Breast epithelium (tissue), 4 donors: ENCODE measurements at regions not wholly inside any gene's neighbourhood (a gene's known extent, or its start where the extent isn't known, plus 50 kb on each side); places are given as distances from the start of the nearest gene placed in this dataset.

Experiments used
- DNase-seq, 2 donors: peaks; one replicate each; pipeline ENCODE4 v3.0.0-alpha.2; 2019; ENCODE audit warnings: low spot score in 2 of 2
- H3K27ac ChIP-seq, 2 donors: fragments of 200-600 bp; sonication (generic) in 1 of 2; one replicate each; pipeline ENCODE4 v1.5.1; 2016 to 2019; ENCODE audit warnings: mild to moderate bottlenecking in 1 of 2
- H3K27me3 ChIP-seq, 2 donors: fragments of 200-600 bp; sonication (generic) in 1 of 2; one replicate each; pipeline versions ENCODE4 v1.5.1 to v1.6.0; 2017 to 2019; ENCODE audit warnings: control low read depth in 1 of 2, mild to moderate bottlenecking in 1 of 2
- H3K36me3 ChIP-seq: fragments of 200-600 bp; one replicate; pipeline ENCODE4 v1.5.1; 2019
- H3K4me1 ChIP-seq, 2 donors: fragments of 200-600 bp; sonication (generic); one replicate each; pipeline ENCODE4 v1.5.1; 2016 to 2019; ENCODE audit warnings: control low read depth in 1 of 2
- H3K4me3 ChIP-seq, 3 donors: fragments of 200-600 bp; sonication (generic); 1 replicate in 2 of 3; 2 replicates in 1 of 3; pipeline ENCODE4 v1.5.1; 2016 to 2019; ENCODE audit warnings: mild to moderate bottlenecking in 3 of 3, moderate library complexity in 2 of 3
- H3K9me3 ChIP-seq, 2 donors: fragments of 200-600 bp; sonication (generic) in 1 of 2; one replicate each; pipeline ENCODE4 v1.5.1; 2016 to 2019; ENCODE audit warnings: control low read depth in 1 of 2
- POLR2A ChIP-seq: fragments of 450-650 bp; IDR thresholded peaks from one replicate; pipeline ENCODE4 v1.6.1; 2016; ENCODE audit warnings: antibody characterized with exemption, mild to moderate bottlenecking, moderate library complexity
- POLR2AphosphoS5 ChIP-seq, 3 donors: sonication (generic); formaldehyde crosslinking; IDR thresholded peaks; one replicate each; pipeline ENCODE4 v1.6.1; 2017; ENCODE audit warnings: antibody characterized with exemption in 3 of 3
- intact Hi-C: fragments of 100-400 bp; cut with DNase I; formaldehyde crosslinking; loops from one replicate; pipeline ENCODE4 v1.15.1; 2023; ENCODE audit warnings: low total_unique reads
- TF ChIP-seq, protein P1 (sequence below), 3 donors: fragments of 450-650 bp; IDR thresholded peaks; one replicate each; pipeline ENCODE4 v1.5.1; 2016 to 2017; ENCODE audit warnings: antibody characterized with exemption in 3 of 3, mild to moderate bottlenecking in 3 of 3, moderate library complexity in 3 of 3

DNA sequence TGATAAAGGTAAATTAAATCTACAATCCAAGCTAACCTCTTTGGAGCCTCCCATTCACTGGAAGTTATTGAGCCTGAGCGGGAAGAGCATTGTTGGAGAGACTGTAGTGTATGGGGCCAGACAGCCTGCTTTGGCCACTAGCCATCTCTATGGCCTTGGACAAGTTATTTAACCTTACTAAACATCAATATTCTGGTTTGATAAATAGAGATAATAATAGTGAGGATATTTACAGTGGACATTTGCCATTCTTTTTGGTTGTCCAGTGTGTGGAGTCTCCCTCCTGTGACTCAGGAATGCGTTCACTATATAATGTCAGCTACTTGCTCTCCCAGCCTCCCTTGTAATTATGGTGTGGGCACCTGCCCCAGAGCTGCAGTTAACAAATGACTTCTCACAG lies 216.1 kb downstream of the SLC38A4 start:
- no peaks in the 10 kb centered on the region for H3K9me3 ChIP-seq
- H3K4me1 ChIP-seq: peaks cover 0 to 4% of the 10 kb centered on the region in 2 donors
- H3K27me3 ChIP-seq: no peaks in the 10 kb centered on the region
- DNase-seq: no peak
- H3K36me3 ChIP-seq: no peaks in the 10 kb centered on the region
- H3K4me3 ChIP-seq: no peak overlapping the region
- TF ChIP-seq, protein P1, sequence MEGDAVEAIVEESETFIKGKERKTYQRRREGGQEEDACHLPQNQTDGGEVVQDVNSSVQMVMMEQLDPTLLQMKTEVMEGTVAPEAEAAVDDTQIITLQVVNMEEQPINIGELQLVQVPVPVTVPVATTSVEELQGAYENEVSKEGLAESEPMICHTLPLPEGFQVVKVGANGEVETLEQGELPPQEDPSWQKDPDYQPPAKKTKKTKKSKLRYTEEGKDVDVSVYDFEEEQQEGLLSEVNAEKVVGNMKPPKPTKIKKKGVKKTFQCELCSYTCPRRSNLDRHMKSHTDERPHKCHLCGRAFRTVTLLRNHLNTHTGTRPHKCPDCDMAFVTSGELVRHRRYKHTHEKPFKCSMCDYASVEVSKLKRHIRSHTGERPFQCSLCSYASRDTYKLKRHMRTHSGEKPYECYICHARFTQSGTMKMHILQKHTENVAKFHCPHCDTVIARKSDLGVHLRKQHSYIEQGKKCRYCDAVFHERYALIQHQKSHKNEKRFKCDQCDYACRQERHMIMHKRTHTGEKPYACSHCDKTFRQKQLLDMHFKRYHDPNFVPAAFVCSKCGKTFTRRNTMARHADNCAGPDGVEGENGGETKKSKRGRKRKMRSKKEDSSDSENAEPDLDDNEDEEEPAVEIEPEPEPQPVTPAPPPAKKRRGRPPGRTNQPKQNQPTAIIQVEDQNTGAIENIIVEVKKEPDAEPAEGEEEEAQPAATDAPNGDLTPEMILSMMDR (IDR thresholded peaks at IDR 0.05): no peak
- TF ChIP-seq POLR2A: no peak
- no peak for TF ChIP-seq POLR2AphosphoS5 (IDR thresholded peaks at IDR 0.05)
- H3K27ac ChIP-seq: peak overlapping the region; percentile 60 to 77
- intact Hi-C loops: no loop called here

DNA sequence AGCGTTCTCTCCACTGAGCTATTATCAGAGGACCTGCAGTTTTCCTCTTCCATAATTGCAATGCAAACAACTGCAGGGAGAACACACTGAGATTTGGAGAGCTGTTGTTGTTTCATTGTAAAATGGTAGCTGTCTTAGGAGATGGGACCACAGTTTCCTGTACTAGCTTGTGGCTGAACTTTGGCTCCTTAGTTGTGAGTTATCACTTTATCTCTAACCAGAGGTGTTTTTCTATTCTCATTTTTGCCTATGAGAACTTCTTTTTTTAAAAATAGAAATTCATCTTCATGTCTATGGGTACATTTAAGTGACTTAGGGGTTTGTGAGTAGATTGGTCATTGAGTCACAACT lies 216.5 kb downstream of the SLC38A4 start:
- Histone ChIP-seq H3K27ac (peak overlapping the region; percentile 77 to 79), H3K4me3 (no peak overlapping the region), H3K4me1 (peaks cover 0 to 4% of the 10 kb centered on the region in 2 donors), H3K36me3 (no peaks in the 10 kb centered on the region), H3K27me3 (no peaks in the 10 kb centered on the region), H3K9me3 (no peaks in the 10 kb centered on the region)
- no peak for DNase-seq
- TF ChIP-seq, protein P1 (IDR thresholded peaks at IDR 0.05): no peak
- TF ChIP-seq POLR2A: no peak
- intact Hi-C loops: no loop called here

DNA sequence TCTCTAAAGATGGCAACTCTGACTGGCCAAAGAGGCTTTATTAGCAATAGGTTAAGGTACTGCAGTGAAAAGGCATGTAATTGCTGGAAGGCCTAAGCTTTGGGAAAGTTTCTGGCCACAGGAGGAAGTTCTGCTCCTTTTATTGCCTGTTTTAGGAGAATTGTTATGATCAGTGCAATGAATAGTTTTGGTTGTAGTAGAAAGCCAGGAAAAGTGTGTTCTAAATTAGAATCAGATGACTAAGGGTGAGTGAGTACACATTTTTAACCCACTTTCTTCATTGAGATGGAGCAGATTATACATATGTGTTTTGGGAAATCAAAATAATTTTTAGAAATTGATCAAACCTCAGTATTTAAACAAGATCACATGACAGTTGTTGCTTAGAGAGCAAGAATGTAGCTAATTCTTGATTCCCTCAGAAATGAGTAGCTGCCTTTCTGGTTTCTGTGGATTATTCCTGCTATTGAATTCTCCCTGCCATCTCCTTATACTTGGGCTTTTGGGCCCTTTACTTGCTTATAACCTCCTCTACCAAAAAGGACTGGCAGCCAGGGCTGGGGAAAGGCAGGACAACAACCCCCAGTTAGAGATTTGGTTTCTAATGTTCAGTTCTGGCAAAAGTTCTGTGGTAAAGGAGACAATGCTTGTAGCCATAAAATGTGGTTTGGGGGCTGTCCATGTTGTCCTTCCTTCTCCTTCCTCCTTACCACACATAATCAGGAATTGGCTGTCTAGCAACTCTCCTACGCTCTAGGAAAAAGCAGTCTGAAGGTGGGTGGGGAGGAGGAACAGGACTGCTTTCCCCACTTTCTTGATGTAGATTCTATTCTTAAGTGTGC lies 217.1 kb downstream of the SLC38A4 start:
- Histone ChIP-seq H3K27ac (peak overlapping the region; percentile 77 to 79), H3K36me3 (no peaks in the 10 kb centered on the region), H3K4me1 (peaks cover 0 to 4% of the 10 kb centered on the region in 2 donors), H3K4me3 (no peak overlapping the region), H3K27me3 (no peaks in the 10 kb centered on the region), H3K9me3 (no peaks in the 10 kb centered on the region)
- intact Hi-C loops: no loop called here
- no peak for TF ChIP-seq POLR2A
- TF ChIP-seq POLR2AphosphoS5 (IDR thresholded peaks at IDR 0.05): no peak
- TF ChIP-seq, protein P1 (IDR thresholded peaks at IDR 0.05): no peak
- DNase-seq: no peak

DNA sequence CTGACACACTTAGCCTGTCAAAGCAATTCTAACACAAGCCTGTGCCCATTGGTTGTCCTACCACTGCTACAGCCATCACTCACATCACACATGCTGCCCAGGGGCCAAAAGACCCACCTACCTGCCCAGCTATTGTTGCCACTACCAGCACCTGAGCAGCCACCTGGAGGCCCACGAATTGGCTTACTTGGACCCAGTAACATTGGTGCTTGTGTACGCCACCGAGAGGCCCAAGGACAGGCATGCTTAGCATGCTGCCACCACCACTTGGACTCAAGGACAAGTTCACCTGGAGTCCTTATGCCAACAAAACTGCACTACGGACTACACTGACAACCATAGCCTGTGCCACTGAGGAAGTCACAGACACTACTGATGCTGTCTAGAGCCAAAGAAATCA lies 221.1 kb downstream of the SLC38A4 start:
- DNase-seq: no peak
- no peaks in the 10 kb centered on the region for H3K9me3 ChIP-seq
- H3K27me3 ChIP-seq: no peaks in the 10 kb centered on the region
- H3K4me3 ChIP-seq: no peak overlapping the region
- no peak overlapping the region for H3K27ac ChIP-seq
- intact Hi-C loops: no loop called here
- peaks cover 0 to 4% of the 10 kb centered on the region in 2 donors for H3K4me1 ChIP-seq
- no peak for TF ChIP-seq POLR2A
- TF ChIP-seq POLR2AphosphoS5 (IDR thresholded peaks at IDR 0.05): no peak
- TF ChIP-seq, protein P1 (IDR thresholded peaks at IDR 0.05): no peak
- H3K36me3 ChIP-seq: no peaks in the 10 kb centered on the region

DNA sequence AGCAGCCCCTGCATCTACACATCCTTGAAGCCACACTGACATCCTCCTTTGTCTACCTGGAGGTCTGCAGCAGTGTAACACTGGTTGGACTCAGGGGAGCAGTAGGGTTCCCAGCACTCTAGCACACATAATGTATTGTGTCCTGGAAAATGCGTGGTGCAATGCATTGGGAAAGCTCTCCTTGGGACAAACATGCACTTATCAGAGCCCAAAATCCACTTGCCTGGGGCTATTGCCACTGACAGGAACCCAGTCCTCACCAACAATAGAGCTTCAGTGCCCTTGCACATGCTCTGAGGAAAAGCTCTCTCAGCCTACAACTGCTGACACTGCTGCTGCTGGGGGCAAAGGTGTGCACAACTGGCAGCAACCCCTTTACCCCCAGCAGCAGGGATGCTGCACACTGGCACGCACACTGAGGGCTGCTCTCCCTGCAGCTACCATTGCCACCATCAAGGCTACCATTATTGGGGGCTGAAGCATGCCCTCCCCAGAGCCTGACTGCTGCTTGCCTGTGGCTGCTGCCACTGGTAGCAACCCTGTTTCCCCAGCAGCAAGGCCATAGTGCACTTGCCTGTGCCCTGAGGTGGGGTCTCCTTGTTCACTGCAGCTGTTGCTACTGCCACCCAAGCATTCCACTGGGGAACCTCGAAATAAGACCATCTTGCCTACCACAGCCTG lies 221.9 kb downstream of the SLC38A4 start:
- Histone ChIP-seq H3K4me3 (no peak overlapping the region), H3K27me3 (no peaks in the 10 kb centered on the region), H3K4me1 (no peaks in the 10 kb centered on the region), H3K36me3 (no peaks in the 10 kb centered on the region), H3K27ac (no peak overlapping the region), H3K9me3 (no peaks in the 10 kb centered on the region)
- TF ChIP-seq POLR2AphosphoS5 (IDR thresholded peaks at IDR 0.05) (no peak), POLR2A (no peak)
- TF ChIP-seq, protein P1 (IDR thresholded peaks at IDR 0.05): no peak
- DNase-seq: no peak
- intact Hi-C loops: no loop called here
